ENCODE measurements at regions not wholly inside any gene's neighbourhood (a gene's known extent, or its start where the extent isn't known, plus 50 kb on each side); places are given as distances from the start of the nearest gene placed in this dataset.

GRCh38 chr6:87995461-87995860 is 52.2 kb upstream of the SPACA1 start:
- no peak for DNase-seq

GRCh38 chr6:87993356-87993755 is 54.3 kb upstream of the SPACA1 start:
- no peak for DNase-seq

GRCh38 chr6:87990871-87991270 is 56.8 kb upstream of the SPACA1 start:
- no peak for DNase-seq

GRCh38 chr6:87982134-87982533 is 65.5 kb upstream of the SPACA1 start:
- no peak for DNase-seq

GRCh38 chr6:87979737-87980136 is 67.9 kb upstream of the SPACA1 start:
- no peak for DNase-seq

- no peak for DNase-seq
Measured at GRCh38 chr6:87976616-87977015, 71.0 kb upstream of the SPACA1 start.

GRCh38 chr6:87975561-87975960 is 72.1 kb upstream of the SPACA1 start:
- no peak for DNase-seq

GRCh38 chr6:87972279-87972678 is 75.4 kb upstream of the SPACA1 start:
- DNase-seq: no peak

GRCh38 chr6:87971605-87972262 is 75.9 kb upstream of the SPACA1 start:
- no peak for DNase-seq

- no peak for DNase-seq
Measured at GRCh38 chr6:87968435-87969278, 79.0 kb upstream of the SPACA1 start.

GRCh38 chr6:87965806-87966205 is 81.8 kb upstream of the SPACA1 start:
- no peak for DNase-seq

- DNase-seq: no peak
Measured at GRCh38 chr6:87959083-87959482, 88.6 kb upstream of the SPACA1 start.

GRCh38 chr6:87951751-87952150 is 95.9 kb upstream of the SPACA1 start:
- DNase-seq: no peak

- DNase-seq: no peak
Measured at GRCh38 chr6:87950614-87951013, 97.0 kb upstream of the SPACA1 start.

- no peak for DNase-seq
Measured at GRCh38 chr6:87949194-87949593, 98.4 kb upstream of the SPACA1 start.

- no peak for DNase-seq
Measured at GRCh38 chr6:87946669-87947068, 101.0 kb upstream of the SPACA1 start.

GRCh38 chr6:87945966-87946365 is 101.7 kb upstream of the SPACA1 start:
- DNase-seq: no peak

- no peak for DNase-seq
Measured at GRCh38 chr6:87945181-87945580, 102.5 kb upstream of the SPACA1 start.

GRCh38 chr6:87944541-87944954 is 103.1 kb upstream of the SPACA1 start:
- no peak for DNase-seq

GRCh38 chr6:87943191-87943590 is 104.5 kb upstream of the SPACA1 start:
- no peak for DNase-seq

- DNase-seq: no peak
Measured at GRCh38 chr6:87941556-87942358, 105.9 kb upstream of the SPACA1 start.

- DNase-seq: no peak
Measured at GRCh38 chr6:87939776-87940175, 107.9 kb upstream of the SPACA1 start.

GRCh38 chr6:87938287-87938686 is 109.4 kb upstream of the SPACA1 start:
- DNase-seq: no peak

- no peak for DNase-seq
Measured at GRCh38 chr6:87936065-87936464, 111.6 kb upstream of the SPACA1 start.
